ENCODE measurements at regions not wholly inside any gene's neighbourhood (a gene's known extent, or its start where the extent isn't known, plus 50 kb on each side); places are given as distances from the start of the nearest gene placed in this dataset.

DNA sequence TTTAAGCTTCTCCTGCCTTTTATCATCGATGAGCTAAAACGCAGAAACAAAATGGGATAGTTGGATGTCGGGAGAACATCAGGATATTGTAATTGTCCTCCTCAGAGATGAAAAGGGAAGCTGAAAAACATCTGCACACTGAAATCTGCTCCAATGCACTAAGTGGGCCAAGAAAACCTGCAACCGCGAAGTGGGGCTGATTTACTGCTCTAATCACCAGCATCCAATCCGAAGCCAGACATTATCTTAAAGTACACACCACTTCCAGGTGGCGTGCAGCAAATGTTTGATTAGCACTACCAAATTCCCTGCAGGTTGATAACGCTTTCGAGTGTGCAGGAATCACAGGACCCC, 230.3 kb upstream of the SLC14A2 start:
- no peak for DNase-seq

GRCh38 chr18:45386041-45386655, 229.1 kb upstream of the SLC14A2 start:
- DNase-seq, result no peak

- DNase-seq, result no peak
Observed at GRCh38 chr18:45387229-45387628, 228.0 kb upstream of the SLC14A2 start.

DNA sequence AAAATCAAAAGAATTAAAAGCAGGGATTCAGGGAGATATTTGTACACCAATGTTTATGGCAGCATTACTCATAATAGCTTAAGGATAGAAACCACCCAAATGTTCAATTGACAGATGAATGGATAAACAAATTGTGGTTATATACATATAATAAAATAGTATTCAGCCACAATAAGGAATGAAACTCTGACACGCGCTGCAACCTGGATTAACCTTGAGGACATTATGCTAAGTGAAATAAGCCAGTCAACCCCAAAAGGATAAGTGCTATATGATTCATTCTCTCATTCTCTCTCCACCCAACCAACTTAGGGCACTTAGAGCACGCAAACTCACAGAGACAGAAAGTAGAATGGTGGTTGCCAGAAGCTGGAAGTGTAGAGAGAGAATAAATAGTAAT, 216.8 kb upstream of the SLC14A2 start:
- no peak for DNase-seq

DNA sequence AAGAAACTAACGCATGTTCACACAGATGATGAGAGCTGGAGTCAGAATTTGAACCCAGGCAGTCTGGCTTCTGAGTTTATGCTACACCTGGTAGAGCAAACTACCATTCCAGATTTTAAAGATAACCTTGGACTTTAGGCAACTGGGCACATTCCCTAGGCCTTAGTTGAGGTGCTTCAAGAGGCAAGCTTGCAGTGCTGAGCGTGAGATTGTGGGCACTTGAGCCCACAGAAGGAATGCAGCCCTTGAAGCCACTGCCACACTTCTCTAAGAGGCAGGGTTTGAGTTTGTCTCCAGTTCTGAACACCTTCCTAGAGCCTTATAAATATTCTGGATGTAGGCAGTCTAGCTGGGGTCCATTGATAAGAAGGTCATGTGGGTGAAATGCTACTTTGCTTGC, 216.1 kb upstream of the SLC14A2 start:
- no peak for DNase-seq

- no peak for DNase-seq
Observed at GRCh38 chr18:45399643-45400042, 215.6 kb upstream of the SLC14A2 start.

- no peak for DNase-seq
Observed at GRCh38 chr18:45402485-45403056, 212.7 kb upstream of the SLC14A2 start.

GRCh38 chr18:45403341-45404049, 211.8 kb upstream of the SLC14A2 start:
- no peak for DNase-seq

DNA sequence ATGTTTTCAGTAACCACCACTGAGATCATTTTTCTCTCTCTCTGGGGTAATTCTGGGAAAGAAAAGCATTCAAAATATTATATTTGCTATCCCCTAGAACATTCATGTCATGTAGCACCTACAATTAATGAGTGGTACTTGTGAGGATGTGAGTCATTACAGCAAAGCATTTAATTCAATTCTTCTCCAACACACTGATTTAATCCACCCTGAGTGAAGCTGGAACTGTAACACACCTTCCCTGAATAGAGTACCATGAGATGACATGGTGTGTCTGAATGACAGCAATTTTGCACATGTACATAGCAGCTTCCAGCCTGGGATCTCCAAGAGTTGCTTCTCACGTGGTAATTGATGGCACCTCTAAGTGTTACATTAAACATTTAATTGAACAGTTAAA, 207.1 kb upstream of the SLC14A2 start:
- DNase-seq, result no peak

DNA sequence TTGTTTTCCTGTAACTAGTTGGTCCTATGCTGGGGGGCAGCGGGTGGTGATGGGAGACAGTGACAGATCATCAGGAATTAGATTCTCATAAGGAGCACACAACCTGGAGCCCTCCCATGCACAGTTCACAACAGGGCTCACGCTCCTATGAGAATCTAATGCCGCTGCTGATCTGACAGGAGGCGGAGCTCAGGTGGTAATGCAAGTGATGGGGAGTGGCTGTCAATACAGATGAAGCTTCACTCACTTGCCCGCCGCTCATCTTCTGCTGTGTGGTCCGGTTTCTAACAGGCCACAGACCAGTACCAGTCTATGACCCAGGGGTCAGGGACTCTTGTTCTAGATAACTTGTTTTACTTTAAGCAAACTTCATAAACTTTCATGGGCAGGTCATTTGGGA, 205.3 kb upstream of the SLC14A2 start:
- no peak for DNase-seq

DNA sequence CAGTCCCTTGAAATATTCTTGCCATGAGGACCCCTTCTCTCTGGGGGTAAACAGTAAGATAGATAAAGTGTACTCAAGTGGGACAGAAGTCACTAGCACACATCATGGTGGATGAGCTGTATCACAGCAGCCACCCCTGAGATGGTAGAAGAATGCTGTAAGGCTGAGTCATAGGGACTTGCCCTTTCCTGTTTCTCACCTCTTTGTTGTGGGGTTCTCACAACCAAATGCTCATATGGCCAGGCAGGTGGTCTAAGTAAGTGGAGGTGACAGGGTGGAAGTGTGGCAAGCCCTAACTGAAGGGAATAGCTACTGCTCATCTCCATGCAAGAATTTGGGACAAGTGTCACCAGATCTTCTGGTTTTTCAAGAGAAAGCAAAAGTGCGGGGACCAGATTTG, 202.7 kb upstream of the SLC14A2 start:
- DNase-seq, result no peak

GRCh38 chr18:45413180-45413836, 202.0 kb upstream of the SLC14A2 start:
- DNase-seq, result no peak

DNA sequence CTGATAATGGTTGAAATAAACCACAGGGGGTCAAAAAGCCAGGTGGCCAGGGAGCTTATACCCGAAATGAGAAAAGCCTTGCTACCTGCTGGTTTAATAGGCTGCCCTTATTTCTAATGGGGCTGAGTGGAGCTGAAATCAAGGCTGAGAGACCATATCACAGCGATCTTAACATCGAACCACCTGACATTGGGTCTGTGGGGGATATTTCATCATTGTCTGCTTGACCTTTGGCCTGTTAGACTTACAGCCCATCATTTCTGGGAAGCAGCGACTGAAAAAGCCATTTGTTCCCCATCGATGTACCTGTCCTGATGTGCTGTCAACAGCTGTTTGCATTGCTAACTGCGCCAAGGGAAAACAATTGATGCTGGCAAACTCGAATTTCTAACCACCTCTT, 199.7 kb upstream of the SLC14A2 start:
- DNase-seq, result no peak

DNA sequence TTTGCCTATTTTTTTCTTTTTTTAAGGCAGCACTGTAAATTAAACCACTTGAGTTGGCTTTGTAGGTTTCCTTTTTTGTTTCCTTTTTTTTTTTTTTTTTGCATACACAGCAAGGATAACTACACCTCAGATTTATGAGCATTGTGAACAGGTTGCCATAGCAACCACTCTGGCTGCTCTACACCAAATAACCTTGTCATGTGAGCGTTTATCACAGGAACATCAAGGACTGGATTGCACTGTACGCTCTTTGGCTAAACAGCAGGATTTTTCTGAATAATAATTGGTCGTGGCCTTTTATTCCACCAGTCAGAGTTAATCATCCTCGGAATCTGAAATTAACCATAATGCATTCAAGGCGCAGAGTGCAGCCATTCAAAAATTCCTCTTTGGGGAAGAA, 199.1 kb upstream of the SLC14A2 start:
- no peak for DNase-seq

DNA sequence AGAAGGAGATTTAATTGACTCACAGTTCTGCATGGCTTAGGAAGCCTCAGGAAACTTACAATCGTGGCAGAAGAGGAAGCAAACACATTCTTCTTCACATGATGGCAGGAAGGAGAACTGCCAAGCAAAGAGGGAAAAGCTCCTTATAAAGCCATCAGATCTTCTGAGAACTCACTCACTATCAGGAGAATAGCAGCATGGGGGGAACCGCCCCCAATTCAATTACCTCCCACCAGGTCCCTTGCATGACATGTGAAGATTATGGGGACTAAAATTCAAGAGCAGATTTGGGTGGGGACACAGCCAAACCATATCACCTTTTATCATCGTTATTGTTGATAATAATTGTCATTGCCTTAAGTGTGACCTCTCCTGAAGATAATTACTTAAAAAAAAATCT, 197.9 kb upstream of the SLC14A2 start:
- DNase-seq, result no peak

DNA sequence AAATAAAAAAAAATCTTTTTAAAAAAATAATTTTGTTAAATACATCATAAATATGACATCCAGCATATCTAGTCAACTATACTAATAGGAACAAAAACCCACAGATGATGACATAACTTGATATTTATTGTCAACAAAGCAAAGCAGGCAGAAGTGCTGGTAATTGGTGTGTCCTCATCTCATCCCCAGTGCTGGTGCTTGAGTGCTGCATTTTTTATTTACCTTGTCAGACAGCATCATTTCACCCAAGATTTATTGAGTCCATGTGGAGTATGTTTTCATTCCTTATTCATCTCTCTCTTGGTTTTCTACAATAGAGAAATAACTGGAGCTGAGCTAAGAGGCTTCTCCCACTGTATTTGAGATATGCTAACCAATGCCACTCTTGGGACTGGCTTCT, 191.6 kb upstream of the SLC14A2 start:
- DNase-seq, result no peak

DNA sequence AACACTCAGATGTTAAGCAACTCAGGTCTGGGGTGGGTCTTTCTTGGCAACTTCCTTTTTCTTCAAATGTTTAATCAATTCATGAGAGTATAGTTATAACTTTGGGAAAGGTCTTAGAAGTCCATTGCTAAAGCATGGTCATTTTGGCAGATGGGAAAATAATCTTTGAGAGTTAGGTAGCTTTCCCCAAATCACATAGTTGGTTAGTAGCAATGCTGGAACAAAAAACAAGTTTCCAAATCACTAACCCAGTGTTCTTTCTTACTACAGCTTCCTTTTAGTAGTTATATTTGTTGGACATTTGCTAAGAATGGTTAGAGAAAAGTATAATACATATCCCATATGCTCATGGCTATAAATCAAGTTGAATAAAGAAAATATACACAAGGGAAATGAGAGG, 185.2 kb upstream of the SLC14A2 start:
- no peak for DNase-seq

- no peak for DNase-seq
Observed at GRCh38 chr18:45435810-45436209, 179.5 kb upstream of the SLC14A2 start.

DNA sequence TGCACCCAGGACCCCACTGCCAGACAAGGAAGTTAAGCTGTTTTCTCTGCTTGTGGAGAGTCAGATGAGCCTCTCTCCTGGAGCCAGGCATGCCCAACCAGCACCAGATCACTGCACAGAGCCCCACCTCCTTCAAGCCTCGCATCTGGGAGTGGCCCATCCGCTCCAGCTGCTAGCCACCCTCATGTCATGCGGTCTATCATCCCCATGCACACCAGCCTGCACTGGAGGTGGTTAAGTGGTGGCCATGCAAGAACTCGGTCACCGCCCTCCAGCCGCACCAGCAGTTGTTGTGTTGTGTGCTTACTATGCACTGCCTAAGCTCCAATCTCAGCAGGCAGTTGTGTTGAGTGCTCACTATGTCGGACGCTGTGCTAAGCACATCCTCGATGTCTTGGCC, 177.9 kb upstream of the SLC14A2 start:
- no peak for DNase-seq

DNA sequence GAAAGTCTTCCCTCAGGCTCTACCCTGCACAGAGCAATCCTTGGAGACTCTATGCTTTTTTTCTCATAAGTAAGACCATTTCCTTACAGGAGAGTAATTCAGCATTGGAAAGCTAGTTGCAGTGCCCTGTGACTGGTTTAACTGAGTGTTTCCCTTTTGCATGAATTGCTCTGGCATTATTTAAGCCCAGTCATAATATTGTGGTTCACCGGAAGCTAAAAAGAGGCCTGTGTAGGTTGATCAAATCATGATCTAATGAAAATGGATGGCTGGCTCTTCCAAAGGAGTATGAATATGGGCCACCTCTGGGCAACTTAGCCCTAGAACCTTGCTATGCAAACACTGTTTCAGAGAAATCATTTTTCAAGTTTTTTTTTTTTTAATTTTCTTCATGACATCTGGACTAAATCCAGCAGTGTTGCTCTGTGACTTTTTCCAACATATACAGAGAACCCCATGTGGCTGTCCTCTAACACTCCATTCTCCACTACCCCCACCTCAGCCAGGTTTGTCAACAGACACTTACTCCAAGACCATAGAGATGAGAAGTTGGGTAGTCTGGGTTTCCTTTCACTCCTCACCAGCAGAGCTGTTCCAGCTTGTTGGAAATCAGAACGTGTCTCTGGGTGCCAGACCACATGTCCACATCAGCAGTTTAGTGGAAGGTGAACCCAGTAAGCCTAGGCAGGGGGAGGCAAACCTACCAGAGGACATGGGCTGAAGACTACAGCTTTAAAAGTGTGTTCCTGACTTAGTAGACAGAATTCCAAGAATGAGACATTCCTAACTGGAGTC, 175.2 kb upstream of the SLC14A2 start:
- DNase-seq, result no peak

DNA sequence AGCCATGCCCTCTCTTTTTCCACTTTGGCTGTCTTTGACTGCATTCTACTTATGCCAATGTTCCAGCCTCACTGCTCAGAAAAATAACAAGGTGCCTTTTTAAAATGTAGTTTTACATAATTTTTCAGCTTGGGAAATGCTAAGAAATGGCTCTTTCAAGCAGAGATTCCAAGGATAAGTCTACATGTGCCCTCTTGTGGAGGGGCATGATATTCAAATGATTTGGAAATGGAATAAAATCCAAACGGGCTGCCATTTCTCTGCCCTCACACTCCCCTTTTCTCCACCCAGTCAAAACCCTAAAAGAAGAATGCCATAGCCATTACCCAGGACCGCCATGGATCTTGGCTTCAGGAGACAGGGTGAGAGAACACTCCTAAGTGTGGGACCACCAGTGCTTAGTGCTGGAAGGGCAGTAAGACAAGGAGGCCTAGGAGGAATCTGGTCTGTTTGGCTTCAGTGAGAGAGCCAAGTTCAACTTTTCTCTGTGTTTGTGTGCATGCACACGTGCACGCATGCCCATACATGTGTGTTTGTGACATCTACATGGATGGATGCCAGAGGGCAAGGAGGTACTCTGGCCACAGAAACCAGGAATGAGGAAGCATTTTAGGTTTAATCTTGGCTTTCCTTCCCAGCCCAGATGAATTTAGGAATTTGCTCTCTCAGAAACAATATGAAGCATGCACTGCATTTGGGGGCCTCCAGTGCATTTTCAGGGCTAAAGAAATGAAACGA, 174.0 kb upstream of the SLC14A2 start:
- DNase-seq, result no peak

- DNase-seq, result no peak
Observed at GRCh38 chr18:45444040-45444439, 171.2 kb upstream of the SLC14A2 start.

Data from NCI-H1048 (cell line).